Neuronal stem cell (in vitro differentiated cells): ENCODE measurements at regions not wholly inside any gene's neighbourhood (a gene's known extent, or its start where the extent isn't known, plus 50 kb on each side); places are given as distances from the start of the nearest gene placed in this dataset.
"Not testable (repeated sequence)": the region's sequence is repeated elsewhere in the genome, so short reads cannot be mapped to it uniquely, and the experiment has no call there.

Source experiments
- DNase-seq: peaks from one replicate; pipeline ENCODE4 v3.0.0-alpha.2; 2013; ENCODE audit warnings: low spot score
- H2AFZ ChIP-seq: one replicate; pipeline ENCODE4 v1.6.1; 2013; ENCODE audit warnings: mild to moderate bottlenecking, low read length, inconsistent platforms
- H2AK5ac ChIP-seq: 2 replicates; pipeline ENCODE4 v1.6.1; 2013; ENCODE audit warnings: low read depth, mild to moderate bottlenecking, inconsistent platforms, low read length, moderate library complexity, mixed read lengths
- H2BK120ac ChIP-seq: 2 replicates; pipeline ENCODE4 v1.6.1; 2013; ENCODE audit warnings: low read depth, mild to moderate bottlenecking, inconsistent platforms, low read length, moderate library complexity, mixed read lengths
- H2BK12ac ChIP-seq: one replicate; pipeline ENCODE4 v1.6.1; 2013; ENCODE audit warnings: low read length, inconsistent platforms
- H2BK15ac ChIP-seq: 2 replicates; pipeline ENCODE4 v1.6.1; 2013; ENCODE audit warnings: mild to moderate bottlenecking, low read length, inconsistent platforms, mixed read lengths
- H2BK5ac ChIP-seq: one replicate; pipeline ENCODE4 v1.6.1; 2013; ENCODE audit warnings: inconsistent platforms, mild to moderate bottlenecking, low read length, moderate library complexity
- H3K14ac ChIP-seq: one replicate; pipeline ENCODE4 v1.6.1; 2013; ENCODE audit warnings: low read length, inconsistent platforms
- H3K18ac ChIP-seq: 2 replicates; pipeline ENCODE4 v1.6.1; 2013; ENCODE audit warnings: low read length, inconsistent platforms
- H3K23ac ChIP-seq: 2 replicates; pipeline ENCODE4 v1.6.1; 2013; ENCODE audit warnings: low read depth, mild to moderate bottlenecking, mixed read lengths, low read length, inconsistent platforms; ENCODE audit not compliant: poor library complexity
- H3K27ac ChIP-seq: replicated peaks from 3 replicates; pipeline ENCODE4 v1.5.1; 2013; ENCODE audit warnings: low read length, inconsistent platforms
- H3K27me3 ChIP-seq, 3 experiments: 2 replicates each; pipeline ENCODE4 v1.6.1; 2013; ENCODE audit warnings: low read length in 3 of 3, mild to moderate bottlenecking in 2 of 3, inconsistent platforms in 1 of 3, low read depth in 1 of 3, mixed read lengths in 1 of 3, moderate library complexity in 1 of 3; ENCODE audit not compliant: control insufficient read depth in 3 of 3, insufficient read depth in 3 of 3
- H3K36me3 ChIP-seq, 2 donors: replicated peaks in 1 of 2; 2 replicates each; pipeline ENCODE4 v1.6.1; 2013; ENCODE audit warnings: low read length in 2 of 2; ENCODE audit not compliant: control insufficient read depth in 2 of 2, insufficient read depth in 2 of 2
- H3K4ac ChIP-seq: 2 replicates; pipeline ENCODE4 v1.6.1; 2013; ENCODE audit warnings: inconsistent platforms, mild to moderate bottlenecking, low read length, moderate library complexity
- H3K4me1 ChIP-seq, 2 donors: 1 replicate in 1 of 2; 2 replicates in 1 of 2; pipeline ENCODE4 v1.6.1; 2013; ENCODE audit warnings: low read length in 2 of 2, low read depth in 1 of 2; ENCODE audit not compliant: control insufficient read depth in 2 of 2, insufficient read depth in 1 of 2
- H3K4me2 ChIP-seq: one replicate; pipeline ENCODE4 v1.6.1; 2013; ENCODE audit warnings: mild to moderate bottlenecking, low read length, inconsistent platforms; ENCODE audit not compliant: insufficient read depth, poor library complexity, severe bottlenecking
- H3K4me3 ChIP-seq, 2 donors: 2 replicates each; pipeline ENCODE4 v1.5.1; 2013; ENCODE audit warnings: low read length in 2 of 2, mild to moderate bottlenecking in 2 of 2, inconsistent platforms in 1 of 2, moderate library complexity in 1 of 2
- H3K79me1 ChIP-seq: one replicate; pipeline ENCODE4 v1.6.1; 2013; ENCODE audit warnings: low read depth, mild to moderate bottlenecking, inconsistent platforms, low read length, moderate library complexity
- H3K9ac ChIP-seq: one replicate; pipeline ENCODE4 v1.6.1; 2013; ENCODE audit warnings: mild to moderate bottlenecking, low read depth, low read length, inconsistent platforms; ENCODE audit not compliant: poor library complexity
- H3K9me3 ChIP-seq, 2 donors: replicated peaks in 1 of 2; 2 replicates each; pipeline versions ENCODE3 to v1.6.1; 2013; ENCODE audit warnings: low read length in 2 of 2, mild to moderate bottlenecking in 2 of 2, inconsistent platforms in 1 of 2, low read depth in 1 of 2, mixed read lengths in 1 of 2, moderate library complexity in 1 of 2; ENCODE audit not compliant: control insufficient read depth in 2 of 2, insufficient read depth in 1 of 2
- H4K8ac ChIP-seq: one replicate; pipeline ENCODE4 v1.6.1; 2013; ENCODE audit warnings: low read depth, mild to moderate bottlenecking, inconsistent platforms, low read length, moderate library complexity
- H4K91ac ChIP-seq: one replicate; pipeline ENCODE4 v1.6.1; 2013; ENCODE audit warnings: low read length, low read depth, mild to moderate bottlenecking, inconsistent platforms; ENCODE audit not compliant: poor library complexity
- WGBS, 2 donors: extraction: QIAGEN DNeasy Blood & Tissue Kit; methylation state at CpG; one replicate each; pipeline ENCODE4 v1.1.7; 2013; ENCODE audit warnings: missing lambda C conversion rate in 2 of 2, mixed read lengths in 1 of 2; ENCODE audit not compliant: insufficient read length in 2 of 2, insufficient replicate concordance in 1 of 2; ENCODE audit errors: extremely low coverage in 2 of 2; 5-methylcytosine and 5-hydroxymethylcytosine counted together

- H2AFZ ChIP-seq, H3K4me2 ChIP-seq, H3K14ac ChIP-seq, H4K8ac ChIP-seq, H3K4me1 ChIP-seq, H3K79me1 ChIP-seq, H2BK12ac ChIP-seq, H2BK15ac ChIP-seq, H3K4me3 ChIP-seq, H3K18ac ChIP-seq, H2BK120ac ChIP-seq, H3K27me3 ChIP-seq, H3K9me3 ChIP-seq, H4K91ac ChIP-seq, DNase-seq, H3K4ac ChIP-seq, H2AK5ac ChIP-seq, H3K9ac ChIP-seq, H3K23ac ChIP-seq, H2BK5ac ChIP-seq, H3K36me3 ChIP-seq, H3K27ac ChIP-seq: not testable (repeated sequence)
- WGBS, 2 donors, result no CpG with 5 or more reads among the region's 24 CpGs
Observed at GRCh38 chr15:85255502-85255901, 124.9 kb upstream of the AKAP13 start.

GRCh38 chr15:85256009-85256997, 124.1 kb upstream of the AKAP13 start:
- H2BK120ac ChIP-seq, H3K9ac ChIP-seq, H2BK12ac ChIP-seq, H2BK15ac ChIP-seq, H2AFZ ChIP-seq, H3K9me3 ChIP-seq, H3K18ac ChIP-seq, H3K14ac ChIP-seq, H3K4me2 ChIP-seq, H4K91ac ChIP-seq, H2BK5ac ChIP-seq, H3K27me3 ChIP-seq, H4K8ac ChIP-seq, H3K36me3 ChIP-seq, H3K27ac ChIP-seq, H3K4ac ChIP-seq, H3K4me1 ChIP-seq, H3K79me1 ChIP-seq, DNase-seq, H3K4me3 ChIP-seq, H3K23ac ChIP-seq, H2AK5ac ChIP-seq: not testable (repeated sequence)
- WGBS, 2 donors, result no CpG with 5 or more reads among the region's 25 CpGs

- H4K91ac ChIP-seq, H3K18ac ChIP-seq, H3K4me2 ChIP-seq, H3K9me3 ChIP-seq, H3K27me3 ChIP-seq, H3K36me3 ChIP-seq, H3K23ac ChIP-seq, H2BK5ac ChIP-seq, DNase-seq, H3K79me1 ChIP-seq, H3K4ac ChIP-seq, H3K4me3 ChIP-seq, H3K4me1 ChIP-seq, H3K9ac ChIP-seq, H3K14ac ChIP-seq, H2AFZ ChIP-seq, H2BK15ac ChIP-seq, H4K8ac ChIP-seq, H2BK120ac ChIP-seq, H2BK12ac ChIP-seq, H2AK5ac ChIP-seq, H3K27ac ChIP-seq: not testable (repeated sequence)
- no CpG with 5 or more reads among the region's 4 CpGs for WGBS, 2 donors
Observed at GRCh38 chr15:85258062-85258445, 122.3 kb upstream of the AKAP13 start.

- not testable (repeated sequence) for H3K18ac ChIP-seq, H2AK5ac ChIP-seq
- no CpG with 5 or more reads among the region's 19 CpGs for WGBS, 2 donors
Observed at GRCh38 chr15:85258559-85259209, 121.7 kb upstream of the AKAP13 start.

More at GRCh38 chr15:85258559-85259209, 121.7 kb upstream of the AKAP13 start:
- not testable (repeated sequence) for H3K4ac ChIP-seq, H3K14ac ChIP-seq, H2BK12ac ChIP-seq, H2BK120ac ChIP-seq, H4K8ac ChIP-seq, H3K27me3 ChIP-seq, H3K4me2 ChIP-seq, H4K91ac ChIP-seq, H3K23ac ChIP-seq, H3K27ac ChIP-seq, H2BK15ac ChIP-seq, H2AFZ ChIP-seq, H3K4me3 ChIP-seq, H3K9ac ChIP-seq, H2BK5ac ChIP-seq, DNase-seq, H3K36me3 ChIP-seq, H3K4me1 ChIP-seq, H3K9me3 ChIP-seq, H3K79me1 ChIP-seq
